GM12865 (cell line): ENCODE measurements at regions not wholly inside any gene's neighbourhood (a gene's known extent, or its start where the extent isn't known, plus 50 kb on each side); places are given as distances from the start of the nearest gene placed in this dataset.

ENCODE experiments used
- DNase-seq: peaks from one replicate; pipeline ENCODE4 v3.0.0; 2010; ENCODE audit warnings: low read depth
- H3K4me3 ChIP-seq: 2 replicates; pipeline ENCODE4 v1.5.1; 2011; ENCODE audit warnings: mild to moderate bottlenecking, low read depth, low read length, control low read depth
- CTCF ChIP-seq: IDR thresholded peaks from 2 replicates; pipeline ENCODE4 v1.5.1; 2011; ENCODE audit warnings: low read length, control low read depth, low read depth, inconsistent platforms; ENCODE audit not compliant: insufficient read depth; ENCODE audit errors: missing control alignments

GRCh38 chr9:78972303-78972999, 599.3 kb upstream of the TLE4 start:
- DNase-seq: peak; percentile 9
- H3K4me3 ChIP-seq: no peak overlapping the region
- no peak for TF ChIP-seq CTCF

GRCh38 chr9:78973907-78974306, 597.9 kb upstream of the TLE4 start:
- TF ChIP-seq CTCF: no peak
- no peak overlapping the region for H3K4me3 ChIP-seq
- no peak for DNase-seq

- no peak for TF ChIP-seq CTCF
- H3K4me3 ChIP-seq: no peak overlapping the region
- no peak for DNase-seq
Measured at GRCh38 chr9:78982849-78983248, 588.9 kb upstream of the TLE4 start.

GRCh38 chr9:78985084-78985738, 586.6 kb upstream of the TLE4 start:
- H3K4me3 ChIP-seq: no peak overlapping the region
- TF ChIP-seq CTCF: no peak
- DNase-seq: no peak

GRCh38 chr9:78986446-78986845, 585.3 kb upstream of the TLE4 start:
- DNase-seq: no peak
- no peak for TF ChIP-seq CTCF
- H3K4me3 ChIP-seq: no peak overlapping the region

- no peak for TF ChIP-seq CTCF
- H3K4me3 ChIP-seq: no peak overlapping the region
- DNase-seq: no peak
Measured at GRCh38 chr9:78989031-78989658, 582.6 kb upstream of the TLE4 start.
